MCF 10A (cell line): ENCODE measurements at regions not wholly inside any gene's neighbourhood (a gene's known extent, or its start where the extent isn't known, plus 50 kb on each side); places are given as distances from the start of the nearest gene placed in this dataset.

ENCODE experiments used
- BruUV-seq: library from RNA; stranded (reverse); fragments of 400-500 nt; replicated peaks from 2 replicates; lab custom pipeline; 2021; lab: Mats Ljungman, UMichigan
- CTCF ChIA-PET: fragments of 300-600 bp; sonication (Branson Sonifier 250); formaldehyde crosslinking; extraction: SDS; loops from one replicate; lab custom pipeline; 2021; ENCODE audit warnings: antibody characterized with exemption, inconsistent platforms; lab: Yijun Ruan, JAX
- POLR2A ChIA-PET: fragments of 300-600, 350-650 bp; sonication (Branson Sonifier 250); formaldehyde crosslinking; extraction: SDS; loops from one replicate; lab custom pipeline; 2020; ENCODE audit warnings: antibody characterized with exemption, inconsistent platforms; lab: Yijun Ruan, JAX
- DNase-seq: peaks from one replicate; pipeline ENCODE4 v3.0.0-alpha.2; 2018; ENCODE audit not compliant: unreplicated experiment
- H3K27ac Mint-ChIP-seq: one replicate; pipeline ENCODE4 v1.8.0; 2022; ENCODE audit warnings: mild to moderate bottlenecking, low read depth, mixed read lengths; ENCODE audit not compliant: unreplicated experiment
- H3K27me3 Mint-ChIP-seq: one replicate; pipeline ENCODE4 v1.8.0; 2022; ENCODE audit warnings: mixed read lengths; ENCODE audit not compliant: insufficient read depth, unreplicated experiment
- H3K36me3 Mint-ChIP-seq: one replicate; pipeline ENCODE4 v1.8.0; 2022; ENCODE audit warnings: mild to moderate bottlenecking, moderate library complexity, mixed read lengths; ENCODE audit not compliant: insufficient read depth, unreplicated experiment
- H3K4me1 Mint-ChIP-seq: one replicate; pipeline ENCODE4 v1.8.0; 2022; ENCODE audit warnings: mixed read lengths; ENCODE audit not compliant: insufficient read depth, unreplicated experiment
- H3K4me3 Mint-ChIP-seq: one replicate; pipeline ENCODE4 v1.8.0; 2022; ENCODE audit warnings: mild to moderate bottlenecking, moderate library complexity, mixed read lengths; ENCODE audit not compliant: unreplicated experiment
- H3K9me3 Mint-ChIP-seq: one replicate; pipeline ENCODE4 v1.8.0; 2022; ENCODE audit warnings: mixed read lengths; ENCODE audit not compliant: unreplicated experiment
- CTCF ChIP-seq: fragments of 200-600 bp; IDR thresholded peaks from one replicate; pipeline ENCODE4 v1.8.0; 2022; ENCODE audit warnings: antibody characterized with exemption, mild to moderate bottlenecking; ENCODE audit not compliant: unreplicated experiment
- intact Hi-C: fragments of 100-400 bp; cut with micrococcal nuclease; formaldehyde crosslinking; loops from 2 replicates; pipeline ENCODE4 v1.14.1; 2022

- Mint-ChIP-seq H3K9me3 (peaks cover 37% of the 10 kb centered on the region), H3K4me1 (no peaks in the 10 kb centered on the region), H3K27me3 (no peaks in the 10 kb centered on the region), H3K4me3 (no peak overlapping the region), H3K36me3 (no peaks in the 10 kb centered on the region), H3K27ac (no peak overlapping the region)
- ChIA-PET POLR2A (no interaction called here), CTCF (no interaction called here)
- DNase-seq: no peak
- intact Hi-C loops: no loop called here
- TF ChIP-seq CTCF: no peak
- BruUV-seq: no TSS peak
Measured at GRCh38 chr5:145375521-145375920, 459.6 kb downstream of the PRELID2 start.

GRCh38 chr5:145365464-145365863, 469.7 kb downstream of the PRELID2 start:
- intact Hi-C loops: no loop called here
- Mint-ChIP-seq H3K36me3 (no peaks in the 10 kb centered on the region), H3K4me3 (no peak overlapping the region), H3K4me1 (peaks cover 12% of the 10 kb centered on the region), H3K27ac (no peak overlapping the region), H3K9me3 (no peaks in the 10 kb centered on the region), H3K27me3 (no peaks in the 10 kb centered on the region)
- no peak for DNase-seq
- ChIA-PET CTCF (no interaction called here), POLR2A (no interaction called here)
- no TSS peak for BruUV-seq
- no peak for TF ChIP-seq CTCF

GRCh38 chr5:145362266-145362665, 472.9 kb downstream of the PRELID2 start:
- TF ChIP-seq CTCF: no peak
- no peaks in the 10 kb centered on the region for H3K9me3 Mint-ChIP-seq
- intact Hi-C loops: no loop called here
- BruUV-seq: no TSS peak
- peak; percentile 47 for DNase-seq
- H3K36me3 Mint-ChIP-seq: no peaks in the 10 kb centered on the region
- POLR2A ChIA-PET: interaction anchor here (0.6 kb wide), 1 partner anchor 496 kb away, joined by 5 read pairs; no protein-coding TSS in a partner anchor
- H3K4me1 Mint-ChIP-seq: peaks cover 12% of the 10 kb centered on the region
- no peak overlapping the region for H3K27ac Mint-ChIP-seq
- no peaks in the 10 kb centered on the region for H3K27me3 Mint-ChIP-seq
- no peak overlapping the region for H3K4me3 Mint-ChIP-seq
- CTCF ChIA-PET: no interaction called here

- Mint-ChIP-seq H3K9me3 (no peaks in the 10 kb centered on the region), H3K4me1 (peaks cover 12% of the 10 kb centered on the region), H3K27ac (no peak overlapping the region), H3K4me3 (no peak overlapping the region), H3K36me3 (no peaks in the 10 kb centered on the region), H3K27me3 (no peaks in the 10 kb centered on the region)
- TF ChIP-seq CTCF: no peak
- no TSS peak for BruUV-seq
- ChIA-PET CTCF (interaction anchor here (0.9 to 1.8 kb wide), 2 partner anchors 14 to 15 kb away, joined by 4 read pairs; no protein-coding TSS in a partner anchor), POLR2A (no interaction called here)
- DNase-seq: no peak
- intact Hi-C loops: no loop called here
Measured at GRCh38 chr5:145360936-145361335, 474.2 kb downstream of the PRELID2 start.
